LNCaP clone FGC (cell line): ENCODE measurements at regions not wholly inside any gene's neighbourhood (a gene's known extent, or its start where the extent isn't known, plus 50 kb on each side); places are given as distances from the start of the nearest gene placed in this dataset.

Experiments
- DNase-seq: peaks from one replicate; pipeline ENCODE4 v3.0.0-alpha.2; 2011; ENCODE audit warnings: low read depth
- H3K4me3 ChIP-seq: 2 replicates; pipeline ENCODE4 v1.5.1; 2011; ENCODE audit warnings: mild to moderate bottlenecking, low read depth, low read length, control low read depth
- TF ChIP-seq, protein P1 (sequence below): IDR thresholded peaks from 2 replicates; pipeline ENCODE4 v1.5.1; 2012; ENCODE audit warnings: mild to moderate bottlenecking; ENCODE audit not compliant: control insufficient read depth, insufficient read depth; ENCODE audit errors: extremely low read depth

GRCh38 chr3:72041076-72041475 lies 256.1 kb upstream of the PROK2 start:
- TF ChIP-seq, protein P1, sequence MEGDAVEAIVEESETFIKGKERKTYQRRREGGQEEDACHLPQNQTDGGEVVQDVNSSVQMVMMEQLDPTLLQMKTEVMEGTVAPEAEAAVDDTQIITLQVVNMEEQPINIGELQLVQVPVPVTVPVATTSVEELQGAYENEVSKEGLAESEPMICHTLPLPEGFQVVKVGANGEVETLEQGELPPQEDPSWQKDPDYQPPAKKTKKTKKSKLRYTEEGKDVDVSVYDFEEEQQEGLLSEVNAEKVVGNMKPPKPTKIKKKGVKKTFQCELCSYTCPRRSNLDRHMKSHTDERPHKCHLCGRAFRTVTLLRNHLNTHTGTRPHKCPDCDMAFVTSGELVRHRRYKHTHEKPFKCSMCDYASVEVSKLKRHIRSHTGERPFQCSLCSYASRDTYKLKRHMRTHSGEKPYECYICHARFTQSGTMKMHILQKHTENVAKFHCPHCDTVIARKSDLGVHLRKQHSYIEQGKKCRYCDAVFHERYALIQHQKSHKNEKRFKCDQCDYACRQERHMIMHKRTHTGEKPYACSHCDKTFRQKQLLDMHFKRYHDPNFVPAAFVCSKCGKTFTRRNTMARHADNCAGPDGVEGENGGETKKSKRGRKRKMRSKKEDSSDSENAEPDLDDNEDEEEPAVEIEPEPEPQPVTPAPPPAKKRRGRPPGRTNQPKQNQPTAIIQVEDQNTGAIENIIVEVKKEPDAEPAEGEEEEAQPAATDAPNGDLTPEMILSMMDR, result no peak
- H3K4me3 ChIP-seq, result no peak overlapping the region
- no peak for DNase-seq

- H3K4me3 ChIP-seq, result no peak overlapping the region
- TF ChIP-seq, protein P1, result no peak
- no peak for DNase-seq
These were observed 254.7 kb upstream of the PROK2 start for GRCh38 chr3:72039677-72040076.

DNA sequence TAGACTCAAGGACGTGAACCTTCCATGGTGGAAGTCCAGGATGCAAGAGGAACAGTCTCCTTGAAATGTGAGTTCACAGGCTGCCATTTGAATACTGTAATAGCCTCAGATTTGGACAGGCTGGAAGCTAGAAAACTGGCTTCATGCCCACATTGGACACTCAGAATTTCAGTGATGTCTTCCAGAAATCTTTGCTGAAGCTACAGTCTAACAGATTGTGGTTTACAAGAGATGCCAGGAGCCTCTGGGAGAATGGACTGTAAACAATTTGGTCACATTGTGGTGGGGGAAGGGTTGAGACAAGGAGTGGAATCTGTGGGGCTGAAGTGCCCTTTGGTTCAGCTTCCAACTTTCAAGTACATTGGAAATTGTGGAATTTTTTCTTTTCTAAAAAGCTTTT lies 252.0 kb upstream of the PROK2 start:
- TF ChIP-seq, protein P1, result no peak
- no peak for DNase-seq
- H3K4me3 ChIP-seq, result no peak overlapping the region

GRCh38 chr3:72035606-72036005 lies 250.7 kb upstream of the PROK2 start:
- no peak for DNase-seq
- no peak overlapping the region for H3K4me3 ChIP-seq
- TF ChIP-seq, protein P1, result no peak

GRCh38 chr3:72034986-72035385 lies 250.0 kb upstream of the PROK2 start:
- no peak for DNase-seq
- no peak overlapping the region for H3K4me3 ChIP-seq
- TF ChIP-seq, protein P1, result no peak

GRCh38 chr3:72033666-72034428 lies 248.9 kb upstream of the PROK2 start:
- TF ChIP-seq, protein P1, result no peak
- no peak for DNase-seq
- no peak overlapping the region for H3K4me3 ChIP-seq

GRCh38 chr3:72032441-72033135 lies 247.6 kb upstream of the PROK2 start:
- DNase-seq, result no peak
- no peak overlapping the region for H3K4me3 ChIP-seq
- TF ChIP-seq, protein P1, result no peak
